ENCODE measurements at regions not wholly inside any gene's neighbourhood (a gene's known extent, or its start where the extent isn't known, plus 50 kb on each side); places are given as distances from the start of the nearest gene placed in this dataset.

- no peak for DNase-seq
Measured at GRCh38 chr9:115629879-115630840, 512.2 kb upstream of the TNC start.

- no peak for DNase-seq
Measured at GRCh38 chr9:115632391-115632790, 514.4 kb upstream of the TNC start.

- DNase-seq, result no peak
Measured at GRCh38 chr9:115633104-115633503, 515.1 kb upstream of the TNC start.

- no peak for DNase-seq
Measured at GRCh38 chr9:115635680-115636383, 517.8 kb upstream of the PAPPA start.

- no peak for DNase-seq
Measured at GRCh38 chr9:115636596-115636995, 517.0 kb upstream of the PAPPA start.

DNA sequence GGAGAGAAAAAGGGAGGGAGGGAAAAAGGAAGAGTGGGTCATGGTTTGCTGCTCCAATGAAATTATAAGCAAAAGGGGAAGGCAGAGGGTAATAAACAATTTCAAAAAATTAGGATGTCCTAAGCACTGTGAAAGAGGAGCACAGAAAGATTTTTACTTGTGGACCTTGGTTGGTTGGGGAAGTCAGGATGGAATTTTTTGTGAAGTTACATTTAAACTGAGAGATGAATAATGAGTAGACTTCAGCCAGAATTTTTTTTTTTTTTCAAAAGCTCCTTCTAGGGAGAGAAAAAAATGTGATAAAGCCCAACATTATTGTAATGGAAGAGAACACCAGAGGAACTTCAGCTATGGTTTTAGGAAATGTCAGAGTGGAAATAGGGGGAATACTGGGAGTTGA, 515.9 kb upstream of the PAPPA start:
- DNase-seq, result no peak

GRCh38 chr9:115640887-115641286, 512.7 kb upstream of the PAPPA start:
- no peak for DNase-seq

DNA sequence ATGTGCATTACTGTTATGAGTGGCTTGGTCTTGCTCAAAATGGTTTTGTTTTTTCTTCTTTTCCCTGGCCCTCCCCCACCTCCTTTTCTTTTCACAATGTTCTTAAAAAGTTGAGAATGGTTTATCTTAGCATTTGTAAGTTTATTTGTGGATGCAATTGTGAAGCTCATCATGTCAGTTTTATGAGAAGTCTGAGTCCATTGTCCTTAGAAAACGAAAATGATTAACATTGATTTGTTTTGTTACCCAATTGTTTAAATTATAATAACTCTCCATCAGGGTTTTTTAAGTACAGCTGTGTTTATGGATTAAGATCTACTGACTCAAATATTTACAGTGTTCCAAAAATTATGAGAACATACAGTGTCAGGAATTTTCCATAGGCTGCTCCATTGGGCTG, 511.3 kb upstream of the PAPPA start:
- DNase-seq, result no peak

DNA sequence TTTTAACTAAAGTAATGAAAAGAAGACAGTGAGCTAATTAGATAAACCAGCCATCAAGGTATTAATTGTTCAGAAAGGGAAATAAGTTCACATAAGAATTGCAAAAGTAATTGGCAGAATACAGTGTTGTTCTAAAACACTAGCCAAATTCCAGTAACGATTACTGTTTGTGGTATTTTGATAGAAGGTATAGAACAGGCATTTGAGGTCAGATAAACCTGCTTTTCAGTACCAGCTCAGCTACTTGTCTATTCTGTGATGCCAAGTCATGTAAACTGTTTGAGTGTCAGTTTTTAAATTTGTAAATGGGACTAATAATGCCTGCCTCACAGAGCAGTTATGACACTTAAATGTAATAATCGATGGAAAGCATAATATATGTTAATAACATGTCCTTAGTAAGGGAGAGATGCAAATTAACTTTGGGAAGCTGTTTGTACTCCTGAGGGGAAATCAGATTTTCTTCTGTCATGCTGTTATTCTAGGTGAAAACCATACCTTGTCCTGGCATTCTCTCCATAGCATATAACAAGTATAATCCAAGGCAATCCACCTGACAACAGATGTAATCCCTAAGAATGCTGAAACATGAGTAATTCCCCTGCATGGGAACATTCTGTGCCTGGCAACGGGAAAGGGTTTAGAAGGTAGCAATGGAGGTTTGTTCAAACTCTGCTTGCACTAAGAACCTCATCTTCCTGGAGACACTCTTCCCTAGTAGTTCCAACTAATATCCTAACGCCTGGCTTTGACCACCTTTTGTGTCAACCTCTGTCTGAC, 509.5 kb upstream of the PAPPA start:
- no peak for DNase-seq

GRCh38 chr9:115649991-115650472, 503.6 kb upstream of the PAPPA start:
- no peak for DNase-seq

DNA sequence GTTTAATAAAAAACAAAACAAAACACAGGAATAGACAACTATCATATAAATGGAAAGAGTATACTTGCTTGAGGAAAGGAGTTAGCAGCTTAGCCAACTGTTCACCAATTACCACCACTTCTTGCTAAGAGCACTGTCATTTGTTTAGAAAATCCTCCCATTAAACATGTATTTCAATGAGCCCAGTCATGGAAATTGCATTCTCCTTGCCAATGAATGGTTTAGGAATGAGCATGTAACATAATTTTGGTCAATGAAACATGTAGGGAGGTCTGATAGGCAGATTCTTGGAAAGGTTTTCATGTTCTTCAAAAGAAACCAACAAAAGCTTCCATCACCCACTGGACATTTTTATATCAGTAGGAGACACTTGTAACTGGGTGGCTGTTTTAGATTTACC, 502.8 kb upstream of the PAPPA start:
- DNase-seq, result no peak

DNA sequence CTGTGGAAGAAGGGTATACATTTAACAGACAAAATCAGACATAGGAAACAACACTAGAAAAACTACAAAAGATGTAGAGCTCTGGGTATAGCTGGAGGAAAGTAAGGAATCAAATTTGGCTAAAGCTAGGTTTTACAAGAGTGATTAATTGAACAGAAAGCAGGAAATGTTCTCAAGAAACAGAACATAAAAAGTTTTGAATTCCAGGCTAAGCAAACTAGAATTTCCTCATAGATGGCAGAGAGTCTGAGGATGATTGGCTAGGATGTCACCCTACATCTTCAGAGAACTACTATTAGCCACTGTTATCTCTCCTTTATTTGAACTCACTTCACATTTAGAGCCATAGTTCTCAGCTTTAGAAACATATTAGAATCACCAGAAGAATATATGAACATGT, 502.1 kb upstream of the PAPPA start:
- DNase-seq, result no peak

DNA sequence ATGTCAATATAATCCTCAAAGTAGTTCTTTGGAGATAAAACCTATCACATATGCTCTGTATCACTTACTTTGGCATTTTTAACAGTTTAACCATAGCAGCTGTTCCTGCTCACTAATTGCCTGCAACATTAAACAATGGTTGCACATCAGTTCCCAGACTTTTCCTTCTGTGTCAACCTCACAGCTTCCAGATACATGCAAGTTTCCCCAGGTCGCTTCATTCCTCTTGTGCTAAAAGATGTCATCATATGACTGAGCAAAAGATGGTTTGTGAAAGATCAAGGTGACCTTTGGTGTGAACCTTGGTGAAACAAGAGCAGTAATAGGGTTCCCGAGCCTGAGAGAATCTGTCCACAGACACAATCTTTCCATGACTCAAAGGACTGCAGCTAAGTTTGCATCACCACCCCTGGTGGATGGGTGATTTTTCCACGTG, 500.4 kb upstream of the PAPPA start:
- DNase-seq, result no peak

DNA sequence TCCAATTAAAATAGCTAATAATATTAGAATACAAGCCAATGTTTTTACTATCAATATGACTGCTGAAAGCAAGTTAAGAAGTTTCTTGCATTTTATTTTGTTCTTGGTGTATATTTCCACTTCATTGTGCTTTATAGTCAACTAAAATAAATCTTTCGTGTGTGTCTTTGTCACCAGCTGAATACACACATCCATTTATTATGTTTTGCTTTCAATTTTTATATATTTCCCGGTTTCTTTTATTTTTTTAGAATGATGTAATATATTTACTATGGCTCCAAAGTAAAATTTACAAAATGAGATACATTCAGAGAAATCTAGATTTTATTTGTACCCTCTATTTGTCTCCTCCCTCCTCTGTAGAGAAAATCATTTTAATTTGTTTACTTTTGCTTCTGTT, 495.9 kb upstream of the PAPPA start:
- DNase-seq, result no peak

- DNase-seq, result no peak
Measured at GRCh38 chr9:115665519-115665918, 488.1 kb upstream of the PAPPA start.

DNA sequence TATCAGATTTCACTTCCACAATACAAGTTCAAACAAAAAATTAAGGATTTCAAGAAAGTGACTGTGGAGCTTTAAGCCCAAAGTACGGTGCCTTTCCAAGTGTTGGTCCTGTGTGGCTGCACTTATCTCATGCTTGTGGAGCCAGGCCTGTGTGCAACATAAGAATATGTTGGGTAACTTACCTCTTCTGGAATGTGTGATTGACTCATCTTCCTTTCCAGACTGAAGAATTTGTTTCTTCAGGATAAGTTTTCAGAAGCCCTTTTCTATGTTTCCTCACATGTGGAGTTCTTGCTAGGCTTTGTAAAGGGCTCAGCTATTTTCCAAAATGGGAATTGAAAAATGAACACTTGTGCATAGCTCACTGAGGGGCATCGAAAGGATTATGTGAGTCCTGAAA, 485.1 kb upstream of the PAPPA start:
- DNase-seq, result no peak

- DNase-seq, result no peak
Measured at GRCh38 chr9:115671236-115671962, 482.2 kb upstream of the PAPPA start.

DNA sequence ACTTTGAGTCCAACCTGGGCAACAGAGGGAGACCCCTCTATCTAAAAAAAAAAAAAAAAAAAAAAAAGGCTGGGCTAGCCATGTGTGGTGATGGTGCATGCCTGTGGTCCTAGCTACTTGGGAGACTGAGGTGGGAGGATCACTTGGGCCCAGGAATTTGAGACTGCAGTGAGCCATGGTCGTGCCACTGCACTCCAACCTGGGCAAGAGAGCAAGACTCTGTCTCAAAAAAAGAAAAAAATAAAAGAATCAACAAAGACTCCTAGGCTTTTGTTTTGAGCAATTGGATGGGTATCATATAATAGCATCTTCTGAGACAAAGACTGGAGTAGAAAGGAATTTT, 481.7 kb upstream of the PAPPA start:
- no peak for DNase-seq

DNA sequence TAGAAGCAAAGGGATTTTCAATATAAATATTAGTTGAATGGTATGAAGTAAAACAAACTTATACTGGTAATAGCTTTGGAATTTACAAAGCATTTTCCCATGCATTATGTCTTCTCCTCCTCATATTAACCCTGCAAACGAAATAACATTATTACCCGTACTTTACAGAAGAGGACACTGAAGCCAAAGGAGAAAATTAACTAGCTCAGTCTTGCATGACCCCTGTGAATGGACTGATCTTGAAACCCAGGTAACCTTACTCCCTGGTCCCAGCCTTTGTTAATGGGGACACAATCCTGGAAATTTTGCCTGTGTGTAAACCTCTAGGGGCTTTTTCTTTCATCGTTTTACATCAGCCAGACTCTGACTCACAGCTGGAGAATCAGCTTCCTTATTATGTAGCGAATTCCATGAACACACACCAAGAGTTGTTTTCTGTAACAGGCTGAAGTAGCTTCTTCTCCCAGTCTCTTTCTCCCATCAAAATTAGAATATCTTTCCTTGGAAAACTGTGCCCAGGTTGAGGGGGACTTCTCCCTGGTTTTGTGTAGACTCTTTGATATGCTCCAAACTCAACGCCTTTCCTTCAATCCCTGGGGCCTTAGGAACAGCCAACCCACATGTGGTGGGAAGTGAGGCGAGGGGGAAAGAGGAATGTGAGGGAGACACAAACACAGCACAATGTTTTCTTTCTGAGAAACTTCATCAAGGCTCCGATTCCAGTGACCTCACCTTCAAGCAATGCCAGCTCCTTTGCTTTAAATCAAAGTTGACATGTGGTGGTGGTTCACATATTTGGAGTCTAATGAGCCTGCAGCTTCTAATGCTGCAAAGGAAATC, 480.9 kb upstream of the PAPPA start:
- no peak for DNase-seq

DNA sequence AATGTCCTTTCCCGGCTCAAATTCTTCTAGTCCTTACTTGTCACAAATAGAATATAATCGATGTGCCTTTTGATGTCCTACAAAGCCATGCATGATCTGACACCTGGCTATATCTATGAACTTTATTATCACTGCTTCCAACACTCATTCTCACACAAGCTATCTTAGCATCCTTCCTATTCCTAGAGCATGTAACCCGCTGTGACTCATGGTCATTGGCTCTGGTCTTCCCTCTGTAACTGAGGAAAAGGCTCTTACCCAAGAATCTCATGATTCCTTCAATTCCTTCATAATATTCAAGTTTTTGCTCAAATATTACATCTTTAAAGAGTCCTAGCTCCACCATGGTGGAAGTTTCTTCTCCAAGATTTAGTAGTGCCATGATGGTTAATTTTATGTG, 480.0 kb upstream of the PAPPA start:
- DNase-seq, result no peak

- DNase-seq, result no peak
Measured at GRCh38 chr9:115674091-115674490, 479.5 kb upstream of the PAPPA start.

DNA sequence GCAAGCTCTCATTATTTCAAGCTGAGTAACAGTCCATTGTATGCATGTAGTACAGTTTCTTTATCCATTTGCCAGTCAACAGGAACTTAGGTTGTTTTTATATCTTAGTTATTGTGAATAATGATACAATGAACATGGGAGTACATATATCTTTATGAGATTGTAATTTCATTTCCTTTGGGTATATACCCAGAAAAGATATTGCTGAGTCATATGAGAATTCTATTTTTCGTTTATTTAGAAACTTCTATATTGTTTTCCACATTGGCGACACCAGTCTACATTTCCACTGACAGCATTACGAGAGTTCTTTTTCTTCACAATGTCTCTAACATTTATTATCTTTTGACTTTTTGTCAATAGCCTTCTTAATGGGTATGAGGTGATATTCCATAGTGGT, 477.8 kb upstream of the PAPPA start:
- no peak for DNase-seq

Measured in CD4-positive, alpha-beta T cell treated with Interleukin-4 for 4 hours (primary cell).